ENCODE measurements at regions not wholly inside any gene's neighbourhood (a gene's known extent, or its start where the extent isn't known, plus 50 kb on each side); places are given as distances from the start of the nearest gene placed in this dataset.

- no peak for DNase-seq (ENCODE audit: low spot score)
Measured at GRCh38 chr12:4223273-4223845, 50.2 kb upstream of the CCND2 start.

- DNase-seq (ENCODE audit: low spot score): no peak
Measured at GRCh38 chr12:4221258-4221620, 52.3 kb upstream of the CCND2 start.

GRCh38 chr12:4220536-4221257 is 52.9 kb upstream of the CCND2 start:
- no peak for DNase-seq (ENCODE audit: low spot score)

GRCh38 chr12:4217091-4217490 is 56.5 kb upstream of the CCND2 start:
- no peak for DNase-seq (ENCODE audit: low spot score)

- DNase-seq (ENCODE audit: low spot score): no peak
Measured at GRCh38 chr12:4216187-4216927, 57.2 kb upstream of the CCND2 start.

- DNase-seq (ENCODE audit: low spot score): peak; percentile 69
Measured at GRCh38 chr12:4215229-4216186, 58.1 kb upstream of the CCND2 start.

- DNase-seq (ENCODE audit: low spot score): no peak
Measured at GRCh38 chr12:4214877-4215228, 58.7 kb upstream of the CCND2 start.

- no peak for DNase-seq (ENCODE audit: low spot score)
Measured at GRCh38 chr12:4213471-4213870, 60.1 kb upstream of the CCND2 start.

GRCh38 chr12:4212845-4213244 is 60.7 kb upstream of the CCND2 start:
- DNase-seq (ENCODE audit: low spot score): no peak

GRCh38 chr12:4211372-4211771 is 62.2 kb upstream of the CCND2 start:
- no peak for DNase-seq (ENCODE audit: low spot score)

GRCh38 chr12:4210183-4210582 is 63.4 kb upstream of the CCND2 start:
- no peak for DNase-seq (ENCODE audit: low spot score)

GRCh38 chr12:4206470-4206869 is 67.1 kb upstream of the CCND2 start:
- DNase-seq (ENCODE audit: low spot score): no peak

- DNase-seq (ENCODE audit: low spot score): peak; percentile 2
Measured at GRCh38 chr12:4203772-4204376, 69.7 kb upstream of the CCND2 start.

- DNase-seq (ENCODE audit: low spot score): no peak
Measured at GRCh38 chr12:4202918-4203317, 70.6 kb upstream of the CCND2 start.

GRCh38 chr12:4202487-4202886 is 71.1 kb upstream of the CCND2 start:
- DNase-seq (ENCODE audit: low spot score): no peak

GRCh38 chr12:4201333-4202100 is 72.0 kb upstream of the CCND2 start:
- DNase-seq (ENCODE audit: low spot score): no peak

GRCh38 chr12:4197922-4198763 is 75.4 kb upstream of the CCND2 start:
- no peak for DNase-seq (ENCODE audit: low spot score)

GRCh38 chr12:4196805-4197420 is 76.6 kb upstream of the CCND2 start:
- no peak for DNase-seq (ENCODE audit: low spot score)

GRCh38 chr12:4194668-4195067 is 78.9 kb upstream of the CCND2 start:
- no peak for DNase-seq (ENCODE audit: low spot score)

- DNase-seq (ENCODE audit: low spot score): no peak
Measured at GRCh38 chr12:4193821-4194220, 79.7 kb upstream of the CCND2 start.

Data from globus pallidus (tissue), 1 donor.